ENCODE measurements at regions not wholly inside any gene's neighbourhood (a gene's known extent, or its start where the extent isn't known, plus 50 kb on each side); places are given as distances from the start of the nearest gene placed in this dataset.

DNA sequence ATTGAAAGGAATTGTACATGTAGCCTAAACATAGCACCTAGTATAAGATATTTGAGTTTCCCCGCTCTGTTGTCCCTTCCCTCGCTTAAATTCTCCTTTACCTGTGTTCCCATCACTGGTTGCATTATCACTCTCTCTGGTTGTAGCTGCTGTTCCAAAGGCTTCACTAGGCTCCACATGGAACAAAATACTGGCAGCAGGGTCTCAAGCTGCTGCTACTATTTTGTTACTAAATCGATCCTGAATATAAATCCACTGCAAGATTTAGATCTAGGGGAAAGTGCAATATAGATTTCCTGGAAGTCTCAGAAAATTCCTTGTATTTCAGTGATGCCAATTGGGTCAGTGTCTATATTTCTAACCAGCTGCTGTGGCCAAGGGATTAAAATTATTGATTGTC is 443.5 kb downstream of the SATB2 start:
- no peaks in the 10 kb centered on the region for H3K9me3 ChIP-seq (ENCODE audit: control insufficient read depth, low read length)
- no peaks in the 10 kb centered on the region for H3K27me3 ChIP-seq (replicated peaks; ENCODE audit: control insufficient read depth, insufficient read depth, low read length, poor library complexity, severe bottlenecking)
- H3K4me1 ChIP-seq (ENCODE audit: control insufficient read depth, insufficient read depth, low read length, poor library complexity, severe bottlenecking) = no peaks in the 10 kb centered on the region
- no peak overlapping the region for H3K4me3 ChIP-seq (ENCODE audit: insufficient read depth, low read depth, low read length, poor library complexity, severe bottlenecking)
- H3K36me3 ChIP-seq (ENCODE audit: control insufficient read depth, insufficient read depth, low read length) = no peaks in the 10 kb centered on the region
- H3K27ac ChIP-seq (ENCODE audit: insufficient read depth, low read length, poor library complexity, severe bottlenecking) = no peak overlapping the region
- DNase-seq = no peak

GRCh38 chr2:199011908-199012307 is 445.8 kb downstream of the SATB2 start:
- Histone ChIP-seq H3K27me3 (replicated peaks; ENCODE audit: control insufficient read depth, insufficient read depth, low read length, poor library complexity, severe bottlenecking) (no peaks in the 10 kb centered on the region), H3K36me3 (ENCODE audit: control insufficient read depth, insufficient read depth, low read length) (no peaks in the 10 kb centered on the region), H3K27ac (ENCODE audit: insufficient read depth, low read length, poor library complexity, severe bottlenecking) (no peak overlapping the region), H3K9me3 (ENCODE audit: control insufficient read depth, low read length) (no peaks in the 10 kb centered on the region), H3K4me1 (ENCODE audit: control insufficient read depth, insufficient read depth, low read length, poor library complexity, severe bottlenecking) (no peaks in the 10 kb centered on the region), H3K4me3 (ENCODE audit: insufficient read depth, low read depth, low read length, poor library complexity, severe bottlenecking) (no peak overlapping the region)
- DNase-seq = no peak

DNA sequence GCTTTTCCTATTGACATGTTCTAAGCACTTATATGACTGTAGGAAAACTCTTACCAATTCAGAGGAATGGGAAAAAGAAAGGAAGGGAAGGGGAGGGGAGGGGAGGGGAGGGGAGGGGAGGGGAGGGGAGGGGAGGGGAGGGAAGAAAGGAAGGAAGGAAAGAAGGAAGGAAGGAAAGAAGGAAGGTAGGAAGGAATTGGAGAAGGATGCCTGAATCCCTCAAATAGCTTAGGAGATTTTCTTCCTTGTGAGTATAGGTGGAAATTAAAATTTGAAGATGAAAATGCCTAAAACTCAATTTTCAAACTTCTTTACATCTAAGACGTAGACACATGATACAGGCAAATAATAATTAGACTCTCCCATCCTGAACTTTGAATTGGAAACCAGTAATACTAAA is 463.1 kb downstream of the SATB2 start:
- Histone ChIP-seq H3K4me1 (ENCODE audit: control insufficient read depth, insufficient read depth, low read length, poor library complexity, severe bottlenecking) (no peaks in the 10 kb centered on the region), H3K36me3 (ENCODE audit: control insufficient read depth, insufficient read depth, low read length) (no peaks in the 10 kb centered on the region), H3K9me3 (ENCODE audit: control insufficient read depth, low read length) (no peaks in the 10 kb centered on the region), H3K4me3 (ENCODE audit: insufficient read depth, low read depth, low read length, poor library complexity, severe bottlenecking) (no peak overlapping the region), H3K27me3 (replicated peaks; ENCODE audit: control insufficient read depth, insufficient read depth, low read length, poor library complexity, severe bottlenecking) (no peaks in the 10 kb centered on the region), H3K27ac (ENCODE audit: insufficient read depth, low read length, poor library complexity, severe bottlenecking) (no peak overlapping the region)
- no peak for DNase-seq

GRCh38 chr2:198991431-198991830 is 466.3 kb downstream of the SATB2 start:
- no peak for DNase-seq
- H3K4me1 ChIP-seq (ENCODE audit: control insufficient read depth, insufficient read depth, low read length, poor library complexity, severe bottlenecking) = no peaks in the 10 kb centered on the region
- no peaks in the 10 kb centered on the region for H3K27me3 ChIP-seq (replicated peaks; ENCODE audit: control insufficient read depth, insufficient read depth, low read length, poor library complexity, severe bottlenecking)

DNA sequence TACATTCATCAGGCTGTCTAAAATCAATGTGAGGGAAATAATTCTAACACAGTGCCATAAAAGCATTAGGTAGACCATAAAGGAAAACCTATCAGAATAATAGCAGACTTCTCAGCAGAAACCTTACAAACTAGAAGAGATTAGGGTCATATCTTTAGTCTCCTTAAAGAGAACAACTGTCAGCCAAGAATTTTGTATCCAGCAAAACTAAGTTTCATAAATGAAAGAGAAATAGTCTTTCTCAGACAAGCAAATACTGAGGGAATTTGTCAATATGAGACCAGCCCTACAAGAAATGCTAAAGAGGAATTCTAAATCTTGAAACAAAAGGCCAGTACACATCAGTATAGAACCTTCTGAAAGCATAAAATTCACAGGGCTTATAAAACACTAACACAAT is 482.0 kb downstream of the SATB2 start:
- H3K4me1 ChIP-seq (ENCODE audit: control insufficient read depth, insufficient read depth, low read length, poor library complexity, severe bottlenecking) = no peaks in the 10 kb centered on the region
- no peak overlapping the region for H3K4me3 ChIP-seq (ENCODE audit: insufficient read depth, low read depth, low read length, poor library complexity, severe bottlenecking)
- H3K36me3 ChIP-seq (ENCODE audit: control insufficient read depth, insufficient read depth, low read length) = no peaks in the 10 kb centered on the region
- H3K9me3 ChIP-seq (ENCODE audit: control insufficient read depth, low read length) = no peaks in the 10 kb centered on the region
- no peak overlapping the region for H3K27ac ChIP-seq (ENCODE audit: insufficient read depth, low read length, poor library complexity, severe bottlenecking)
- DNase-seq = no peak
- H3K27me3 ChIP-seq (replicated peaks; ENCODE audit: control insufficient read depth, insufficient read depth, low read length, poor library complexity, severe bottlenecking) = no peaks in the 10 kb centered on the region

More at GRCh38 chr2:198991431-198991830, 466.3 kb downstream of the SATB2 start:
- Histone ChIP-seq H3K36me3 (ENCODE audit: control insufficient read depth, insufficient read depth, low read length) (no peaks in the 10 kb centered on the region), H3K9me3 (ENCODE audit: control insufficient read depth, low read length) (no peaks in the 10 kb centered on the region), H3K4me3 (ENCODE audit: insufficient read depth, low read depth, low read length, poor library complexity, severe bottlenecking) (no peak overlapping the region), H3K27ac (ENCODE audit: insufficient read depth, low read length, poor library complexity, severe bottlenecking) (no peak overlapping the region)

GRCh38 chr2:198973785-198974184 is 484.0 kb downstream of the SATB2 start:
- H3K27me3 ChIP-seq (replicated peaks; ENCODE audit: control insufficient read depth, insufficient read depth, low read length, poor library complexity, severe bottlenecking) = no peaks in the 10 kb centered on the region
- no peaks in the 10 kb centered on the region for H3K36me3 ChIP-seq (ENCODE audit: control insufficient read depth, insufficient read depth, low read length)
- no peak overlapping the region for H3K27ac ChIP-seq (ENCODE audit: insufficient read depth, low read length, poor library complexity, severe bottlenecking)
- H3K9me3 ChIP-seq (ENCODE audit: control insufficient read depth, low read length) = no peaks in the 10 kb centered on the region
- no peak for DNase-seq
- H3K4me3 ChIP-seq (ENCODE audit: insufficient read depth, low read depth, low read length, poor library complexity, severe bottlenecking) = no peak overlapping the region
- H3K4me1 ChIP-seq (ENCODE audit: control insufficient read depth, insufficient read depth, low read length, poor library complexity, severe bottlenecking) = no peaks in the 10 kb centered on the region

DNA sequence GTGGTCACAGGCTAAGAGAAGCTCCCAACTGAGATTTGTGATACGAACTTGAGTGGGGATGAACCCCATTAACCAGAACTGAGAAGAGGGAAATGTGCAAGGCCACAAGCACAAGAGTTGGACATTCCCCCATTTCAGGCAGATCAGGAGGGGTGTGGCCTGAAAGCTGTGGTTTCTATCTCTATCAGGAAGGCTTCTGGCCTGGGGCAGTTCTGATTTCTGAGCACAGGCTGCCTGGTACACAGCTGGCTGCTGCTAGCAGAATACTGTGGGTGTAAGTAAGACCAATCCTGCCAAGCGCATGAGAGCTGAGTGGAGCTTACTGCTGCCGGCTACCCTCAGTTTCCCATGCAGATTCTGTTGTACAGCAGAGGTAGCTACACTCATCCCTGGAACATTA is 484.6 kb downstream of the SATB2 start:
- H3K9me3 ChIP-seq (ENCODE audit: control insufficient read depth, low read length) = no peaks in the 10 kb centered on the region
- H3K36me3 ChIP-seq (ENCODE audit: control insufficient read depth, insufficient read depth, low read length) = no peaks in the 10 kb centered on the region

DNA sequence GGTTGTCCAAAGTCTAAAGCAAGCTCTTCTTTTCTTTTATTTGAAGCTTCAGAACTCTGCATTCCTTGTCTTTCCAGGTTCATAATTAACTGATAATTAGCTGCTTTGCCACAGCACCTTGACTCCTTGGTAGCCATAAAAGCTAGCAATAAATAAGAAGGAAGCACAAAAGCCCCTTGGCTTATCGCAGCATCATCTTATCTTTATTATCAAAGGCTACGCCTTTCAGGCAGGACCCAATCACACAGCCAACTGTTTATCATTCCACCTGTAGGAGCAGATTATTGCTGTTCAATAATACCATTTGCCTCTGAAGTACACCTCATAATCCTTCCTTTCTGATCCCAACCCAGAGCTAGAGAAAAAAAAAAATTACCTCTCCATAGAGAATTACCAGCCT is 489.2 kb downstream of the SATB2 start:
- DNase-seq = no peak
- Histone ChIP-seq H3K27me3 (replicated peaks; ENCODE audit: control insufficient read depth, insufficient read depth, low read length, poor library complexity, severe bottlenecking) (no peaks in the 10 kb centered on the region), H3K27ac (ENCODE audit: insufficient read depth, low read length, poor library complexity, severe bottlenecking) (no peak overlapping the region), H3K9me3 (ENCODE audit: control insufficient read depth, low read length) (no peaks in the 10 kb centered on the region), H3K4me3 (ENCODE audit: insufficient read depth, low read depth, low read length, poor library complexity, severe bottlenecking) (no peak overlapping the region), H3K36me3 (ENCODE audit: control insufficient read depth, insufficient read depth, low read length) (no peaks in the 10 kb centered on the region), H3K4me1 (ENCODE audit: control insufficient read depth, insufficient read depth, low read length, poor library complexity, severe bottlenecking) (no peaks in the 10 kb centered on the region)

More for the DNA sequence above, 484.6 kb downstream of the SATB2 start:
- Histone ChIP-seq H3K27me3 (replicated peaks; ENCODE audit: control insufficient read depth, insufficient read depth, low read length, poor library complexity, severe bottlenecking) (no peaks in the 10 kb centered on the region), H3K4me3 (ENCODE audit: insufficient read depth, low read depth, low read length, poor library complexity, severe bottlenecking) (no peak overlapping the region), H3K4me1 (ENCODE audit: control insufficient read depth, insufficient read depth, low read length, poor library complexity, severe bottlenecking) (no peaks in the 10 kb centered on the region), H3K27ac (ENCODE audit: insufficient read depth, low read length, poor library complexity, severe bottlenecking) (no peak overlapping the region)
- DNase-seq = no peak

- no peak overlapping the region for H3K27ac ChIP-seq (ENCODE audit: insufficient read depth, low read length, poor library complexity, severe bottlenecking)
- no peaks in the 10 kb centered on the region for H3K36me3 ChIP-seq (ENCODE audit: control insufficient read depth, insufficient read depth, low read length)
- no peaks in the 10 kb centered on the region for H3K9me3 ChIP-seq (ENCODE audit: control insufficient read depth, low read length)
- no peaks in the 10 kb centered on the region for H3K27me3 ChIP-seq (replicated peaks; ENCODE audit: control insufficient read depth, insufficient read depth, low read length, poor library complexity, severe bottlenecking)
- H3K4me1 ChIP-seq (ENCODE audit: control insufficient read depth, insufficient read depth, low read length, poor library complexity, severe bottlenecking) = no peaks in the 10 kb centered on the region
- DNase-seq = no peak
- no peak overlapping the region for H3K4me3 ChIP-seq (ENCODE audit: insufficient read depth, low read depth, low read length, poor library complexity, severe bottlenecking)
These were observed 491.5 kb downstream of the SATB2 start for GRCh38 chr2:198966269-198966668.

GRCh38 chr2:198961547-198961946 is 496.2 kb downstream of the SATB2 start:
- H3K36me3 ChIP-seq (ENCODE audit: control insufficient read depth, insufficient read depth, low read length) = no peaks in the 10 kb centered on the region
- no peaks in the 10 kb centered on the region for H3K27me3 ChIP-seq (replicated peaks; ENCODE audit: control insufficient read depth, insufficient read depth, low read length, poor library complexity, severe bottlenecking)
- no peaks in the 10 kb centered on the region for H3K4me1 ChIP-seq (ENCODE audit: control insufficient read depth, insufficient read depth, low read length, poor library complexity, severe bottlenecking)
- no peak overlapping the region for H3K4me3 ChIP-seq (ENCODE audit: insufficient read depth, low read depth, low read length, poor library complexity, severe bottlenecking)
- H3K9me3 ChIP-seq (ENCODE audit: control insufficient read depth, low read length) = no peaks in the 10 kb centered on the region
- no peak for DNase-seq
- no peak overlapping the region for H3K27ac ChIP-seq (ENCODE audit: insufficient read depth, low read length, poor library complexity, severe bottlenecking)

- Histone ChIP-seq H3K36me3 (ENCODE audit: control insufficient read depth, insufficient read depth, low read length) (no peaks in the 10 kb centered on the region), H3K27me3 (replicated peaks; ENCODE audit: control insufficient read depth, insufficient read depth, low read length, poor library complexity, severe bottlenecking) (no peaks in the 10 kb centered on the region), H3K4me3 (ENCODE audit: insufficient read depth, low read depth, low read length, poor library complexity, severe bottlenecking) (no peak overlapping the region), H3K9me3 (ENCODE audit: control insufficient read depth, low read length) (no peaks in the 10 kb centered on the region), H3K4me1 (ENCODE audit: control insufficient read depth, insufficient read depth, low read length, poor library complexity, severe bottlenecking) (no peaks in the 10 kb centered on the region), H3K27ac (ENCODE audit: insufficient read depth, low read length, poor library complexity, severe bottlenecking) (no peak overlapping the region)
- no peak for DNase-seq
These were observed 500.6 kb downstream of the SATB2 start for GRCh38 chr2:198957181-198957580.

Data from effector memory CD4-positive, alpha-beta T cell (primary cell).